ENCODE measurements at regions not wholly inside any gene's neighbourhood (a gene's known extent, or its start where the extent isn't known, plus 50 kb on each side); places are given as distances from the start of the nearest gene placed in this dataset.

DNA sequence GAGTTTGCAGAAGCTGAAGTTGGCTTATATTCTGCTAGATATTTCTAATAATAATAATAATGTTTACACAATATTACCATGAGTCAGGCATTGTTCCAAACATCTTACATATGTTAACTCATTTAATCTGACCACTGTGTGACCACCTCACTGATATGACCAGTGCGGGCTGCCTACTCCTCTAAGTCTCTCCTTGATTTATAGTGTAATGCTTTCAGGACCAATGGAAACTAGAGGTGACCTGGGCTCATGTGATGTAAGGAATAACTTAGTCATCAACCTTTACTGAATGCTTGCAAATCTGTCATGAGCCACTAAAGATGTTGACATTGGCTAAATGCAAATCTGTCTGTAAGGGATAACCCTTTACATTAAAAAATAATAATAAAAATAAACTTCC is 51.1 kb upstream of the GPR6 start:
- TF ChIP-seq EZH2phosphoT487 (IDR thresholded peaks at IDR 0.05; ENCODE audit: unreplicated experiment), result no peak
- TF ChIP-seq POLR2AphosphoS5 (IDR thresholded peaks at IDR 0.05; ENCODE audit: low read depth), result no peak
- TF ChIP-seq EZH2 (IDR thresholded peaks at IDR 0.05; ENCODE audit: low read depth, unreplicated experiment), result no peak
- TF ChIP-seq, protein P1, sequence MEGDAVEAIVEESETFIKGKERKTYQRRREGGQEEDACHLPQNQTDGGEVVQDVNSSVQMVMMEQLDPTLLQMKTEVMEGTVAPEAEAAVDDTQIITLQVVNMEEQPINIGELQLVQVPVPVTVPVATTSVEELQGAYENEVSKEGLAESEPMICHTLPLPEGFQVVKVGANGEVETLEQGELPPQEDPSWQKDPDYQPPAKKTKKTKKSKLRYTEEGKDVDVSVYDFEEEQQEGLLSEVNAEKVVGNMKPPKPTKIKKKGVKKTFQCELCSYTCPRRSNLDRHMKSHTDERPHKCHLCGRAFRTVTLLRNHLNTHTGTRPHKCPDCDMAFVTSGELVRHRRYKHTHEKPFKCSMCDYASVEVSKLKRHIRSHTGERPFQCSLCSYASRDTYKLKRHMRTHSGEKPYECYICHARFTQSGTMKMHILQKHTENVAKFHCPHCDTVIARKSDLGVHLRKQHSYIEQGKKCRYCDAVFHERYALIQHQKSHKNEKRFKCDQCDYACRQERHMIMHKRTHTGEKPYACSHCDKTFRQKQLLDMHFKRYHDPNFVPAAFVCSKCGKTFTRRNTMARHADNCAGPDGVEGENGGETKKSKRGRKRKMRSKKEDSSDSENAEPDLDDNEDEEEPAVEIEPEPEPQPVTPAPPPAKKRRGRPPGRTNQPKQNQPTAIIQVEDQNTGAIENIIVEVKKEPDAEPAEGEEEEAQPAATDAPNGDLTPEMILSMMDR (conservative IDR thresholded peaks at IDR 0.05; ENCODE audit: low read depth in 2 of 2), result no peak

Measured in GM23338 (cell line).